SU-DHL-6 (cell line): ENCODE measurements at regions not wholly inside any gene's neighbourhood (a gene's known extent, or its start where the extent isn't known, plus 50 kb on each side); places are given as distances from the start of the nearest gene placed in this dataset.
"Not testable (repeated sequence)": the region's sequence is repeated elsewhere in the genome, so short reads cannot be mapped to it uniquely, and the experiment has no call there.

Experiments
- H2AFZ ChIP-seq: fragments of 200-600 bp; sonication (generic); 2 replicates; pipeline ENCODE4 v1.6.1; 2014; ENCODE audit warnings: low read depth, mild to moderate bottlenecking, moderate library complexity, mixed read lengths, antibody characterized with exemption, low read length; ENCODE audit not compliant: severe bottlenecking
- H3F3A ChIP-seq: fragments of 200-600 bp; shearing (Covaris generic); 2 replicates; pipeline ENCODE4 v1.6.0; 2016; ENCODE audit warnings: antibody characterized with exemption, mild to moderate bottlenecking; ENCODE audit not compliant: insufficient read depth
- H3K27ac ChIP-seq: fragments of 200-600 bp; sonication (generic); 2 replicates; pipeline ENCODE4 v1.5.1; 2016; ENCODE audit warnings: low read depth, mild to moderate bottlenecking, low read length, moderate library complexity, mixed read lengths
- H3K27me3 ChIP-seq: fragments of 200-600 bp; sonication (generic), shearing (Covaris generic); 2 replicates; pipeline ENCODE4 v1.6.0; 2014; ENCODE audit warnings: mild to moderate bottlenecking, low read length
- H3K36me3 ChIP-seq: fragments of 200-600 bp; sonication (generic); 2 replicates; pipeline ENCODE4 v1.6.1; 2014; ENCODE audit warnings: mild to moderate bottlenecking, low read length, mixed read lengths
- H3K4me2 ChIP-seq: fragments of 300-600, 200-600 bp; shearing (Covaris generic), sonication (generic); 2 replicates; pipeline ENCODE4 v1.6.0; 2014; ENCODE audit warnings: low read length, low read depth, mild to moderate bottlenecking; ENCODE audit not compliant: poor library complexity, severe bottlenecking
- H3K4me3 ChIP-seq: fragments of 200-600 bp; sonication (generic); 2 replicates; pipeline ENCODE4 v1.5.1; 2014; ENCODE audit warnings: antibody characterized with exemption, low read length, mild to moderate bottlenecking, mixed read lengths; ENCODE audit not compliant: insufficient read depth, poor library complexity, severe bottlenecking
- H3K79me2 ChIP-seq: fragments of 200-600 bp; sonication (generic); 2 replicates; pipeline ENCODE4 v1.6.1; 2014; ENCODE audit warnings: mild to moderate bottlenecking, low read length, moderate library complexity; ENCODE audit not compliant: insufficient read depth
- H3K9ac ChIP-seq: fragments of 200-600 bp; sonication (generic); 2 replicates; pipeline ENCODE4 v1.7.0; 2014; ENCODE audit warnings: mild to moderate bottlenecking, low read length
- H3K9me2 ChIP-seq: fragments of 200-600 bp; sonication (generic); replicated peaks from 2 replicates; pipeline ENCODE4 v1.6.1; 2014; ENCODE audit warnings: low read length; ENCODE audit not compliant: insufficient read depth
- H3K9me3 ChIP-seq: fragments of 200-600 bp; sonication (generic); 2 replicates; pipeline ENCODE4 v1.6.1; 2014; ENCODE audit warnings: low read length, mixed read lengths; ENCODE audit not compliant: insufficient read depth
- H4K20me1 ChIP-seq: fragments of 200-600 bp; sonication (generic); 2 replicates; pipeline ENCODE4 v1.6.1; 2014; ENCODE audit warnings: low read depth, mild to moderate bottlenecking, antibody characterized with exemption, low read length, moderate library complexity, mixed read lengths
- CTCF ChIP-seq: fragments of 200-600 bp; sonication (generic); IDR thresholded peaks from one replicate; pipeline ENCODE4 v1.5.1; 2017; ENCODE audit warnings: antibody characterized with exemption, mild to moderate bottlenecking, low read length, moderate library complexity; ENCODE audit not compliant: insufficient read depth, poor library complexity, severe bottlenecking
- EZH2phosphoT487 ChIP-seq: fragments of 200-600 bp; sonication (generic), shearing (Covaris generic); conservative IDR thresholded peaks from 2 replicates; pipeline ENCODE4 v1.6.1; 2018; ENCODE audit warnings: mild to moderate bottlenecking, antibody characterized with exemption, low read length, moderate library complexity, mixed read lengths

GRCh38 chr3:164351131-164351530 lies 727.2 kb downstream of the SI start:
- Histone ChIP-seq H4K20me1 (no peaks in the 10 kb centered on the region), H3K79me2 (no peaks in the 10 kb centered on the region), H3F3A (no peaks in the 10 kb centered on the region), H3K27me3 (no peaks in the 10 kb centered on the region), H3K4me3 (no peak overlapping the region), H3K9ac (no peak overlapping the region), H3K9me2 (no peaks in the 10 kb centered on the region), H3K27ac (no peak overlapping the region), H2AFZ (no peak overlapping the region), H3K4me2 (no peak overlapping the region), H3K36me3 (no peaks in the 10 kb centered on the region), H3K9me3 (no peaks in the 10 kb centered on the region)
- TF ChIP-seq CTCF (no peak), EZH2phosphoT487 (no peak)

- H3F3A ChIP-seq, H3K9me2 ChIP-seq, H3K4me2 ChIP-seq, H3K9ac ChIP-seq, H3K9me3 ChIP-seq, H4K20me1 ChIP-seq, H3K27me3 ChIP-seq, H3K79me2 ChIP-seq, H3K36me3 ChIP-seq, H3K27ac ChIP-seq, H3K4me3 ChIP-seq, H2AFZ ChIP-seq: not testable (repeated sequence)
These were observed 736.1 kb downstream of the SI start for GRCh38 chr3:164342206-164342605.

GRCh38 chr3:164341086-164341485 lies 737.2 kb downstream of the SI start:
- Histone ChIP-seq H3K27ac (no peak overlapping the region), H3F3A (no peaks in the 10 kb centered on the region), H3K9me3 (no peaks in the 10 kb centered on the region), H3K36me3 (no peaks in the 10 kb centered on the region), H3K9ac (no peak overlapping the region), H3K9me2 (no peaks in the 10 kb centered on the region), H4K20me1 (no peaks in the 10 kb centered on the region), H3K4me3 (no peak overlapping the region), H3K4me2 (no peak overlapping the region), H3K79me2 (no peaks in the 10 kb centered on the region), H2AFZ (no peak overlapping the region), H3K27me3 (no peaks in the 10 kb centered on the region)
- TF ChIP-seq EZH2phosphoT487 (no peak), CTCF (no peak)

- Histone ChIP-seq H3K27ac (no peak overlapping the region), H3K4me2 (no peak overlapping the region), H3K9me3 (no peaks in the 10 kb centered on the region), H3F3A (no peaks in the 10 kb centered on the region), H3K4me3 (no peak overlapping the region), H3K36me3 (no peaks in the 10 kb centered on the region), H3K27me3 (no peaks in the 10 kb centered on the region), H3K79me2 (no peaks in the 10 kb centered on the region), H4K20me1 (no peaks in the 10 kb centered on the region), H3K9ac (no peak overlapping the region), H2AFZ (no peak overlapping the region), H3K9me2 (no peaks in the 10 kb centered on the region)
- TF ChIP-seq CTCF: no peak
These were observed 738.0 kb downstream of the SI start for GRCh38 chr3:164340273-164340672.
